Skeletal muscle satellite cell (primary cell): ENCODE measurements at regions not wholly inside any gene's neighbourhood (a gene's known extent, or its start where the extent isn't known, plus 50 kb on each side); places are given as distances from the start of the nearest gene placed in this dataset.
"Not testable (repeated sequence)": the region's sequence is repeated elsewhere in the genome, so short reads cannot be mapped to it uniquely, and the experiment has no call there.

Experiments
- H3K27me3 ChIP-seq: 2 replicates; pipeline ENCODE4 v1.7.0; 2013; ENCODE audit warnings: low read length; ENCODE audit not compliant: control insufficient read depth, insufficient read depth
- H3K36me3 ChIP-seq: 2 replicates; pipeline ENCODE4 v1.7.0; 2013; ENCODE audit warnings: mild to moderate bottlenecking, control low read depth, low read length; ENCODE audit not compliant: insufficient read depth
- H3K4me1 ChIP-seq: 2 replicates; pipeline ENCODE4 v1.7.0; 2013; ENCODE audit warnings: low read length; ENCODE audit not compliant: control insufficient read depth, insufficient read depth
- H3K4me2 ChIP-seq: 2 replicates; pipeline ENCODE4 v1.7.0; 2013; ENCODE audit warnings: mild to moderate bottlenecking, low read length
- H3K4me3 ChIP-seq: 2 replicates; pipeline ENCODE4 v1.7.0; 2013; ENCODE audit warnings: low read length
- H3K9ac ChIP-seq: 2 replicates; pipeline ENCODE4 v1.7.0; 2013; ENCODE audit warnings: mild to moderate bottlenecking, low read depth, low read length, moderate library complexity
- H3K9me3 ChIP-seq: replicated peaks from 2 replicates; pipeline ENCODE4 v1.7.0; 2013; ENCODE audit warnings: mild to moderate bottlenecking, control low read depth, low read length

- Histone ChIP-seq H3K4me1 (no peaks in the 10 kb centered on the region), H3K36me3 (no peaks in the 10 kb centered on the region), H3K9me3 (no peaks in the 10 kb centered on the region), H3K9ac (no peak overlapping the region), H3K4me2 (no peak overlapping the region), H3K27me3 (no peaks in the 10 kb centered on the region), H3K4me3 (no peak overlapping the region)
Observed at GRCh38 chr19:30804751-30805150, 432.6 kb downstream of the ZNF536 start.

- not testable (repeated sequence) for H3K9ac ChIP-seq, H3K27me3 ChIP-seq, H3K4me3 ChIP-seq, H3K4me2 ChIP-seq, H3K36me3 ChIP-seq, H3K4me1 ChIP-seq, H3K9me3 ChIP-seq
Observed at GRCh38 chr19:30804333-30804732, 432.1 kb downstream of the ZNF536 start.

GRCh38 chr19:30802424-30803013, 430.3 kb downstream of the ZNF536 start:
- H3K9ac ChIP-seq, result no peak overlapping the region
- H3K4me3 ChIP-seq, result no peak overlapping the region
- H3K36me3 ChIP-seq, result no peaks in the 10 kb centered on the region
- H3K4me2 ChIP-seq, result no peak overlapping the region
- no peaks in the 10 kb centered on the region for H3K4me1 ChIP-seq
- H3K9me3 ChIP-seq, result no peaks in the 10 kb centered on the region
- no peaks in the 10 kb centered on the region for H3K27me3 ChIP-seq

- no peaks in the 10 kb centered on the region for H3K4me1 ChIP-seq
Observed at GRCh38 chr19:30799865-30800755, 427.9 kb downstream of the ZNF536 start.

GRCh38 chr19:30795727-30796126, 423.5 kb downstream of the ZNF536 start:
- Histone ChIP-seq H3K4me3 (no peak overlapping the region), H3K4me2 (no peak overlapping the region), H3K9me3 (no peaks in the 10 kb centered on the region)

More at GRCh38 chr19:30799865-30800755, 427.9 kb downstream of the ZNF536 start:
- H3K36me3 ChIP-seq, result no peaks in the 10 kb centered on the region
- H3K27me3 ChIP-seq, result no peaks in the 10 kb centered on the region
- H3K4me3 ChIP-seq, result no peak overlapping the region
- no peak overlapping the region for H3K9ac ChIP-seq
- H3K4me2 ChIP-seq, result no peak overlapping the region
- H3K9me3 ChIP-seq, result no peaks in the 10 kb centered on the region

GRCh38 chr19:30792561-30793505, 420.6 kb downstream of the ZNF536 start:
- Histone ChIP-seq H3K4me3 (no peak overlapping the region), H3K27me3 (no peaks in the 10 kb centered on the region), H3K36me3 (no peaks in the 10 kb centered on the region), H3K4me2 (no peak overlapping the region), H3K9me3 (no peaks in the 10 kb centered on the region), H3K4me1 (no peaks in the 10 kb centered on the region), H3K9ac (no peak overlapping the region)

More at GRCh38 chr19:30795727-30796126, 423.5 kb downstream of the ZNF536 start:
- Histone ChIP-seq H3K4me1 (no peaks in the 10 kb centered on the region), H3K9ac (no peak overlapping the region), H3K27me3 (no peaks in the 10 kb centered on the region), H3K36me3 (no peaks in the 10 kb centered on the region)

GRCh38 chr19:30791088-30791487, 418.9 kb downstream of the ZNF536 start:
- Histone ChIP-seq H3K9ac (no peak overlapping the region), H3K27me3 (no peaks in the 10 kb centered on the region), H3K36me3 (no peaks in the 10 kb centered on the region), H3K9me3 (no peaks in the 10 kb centered on the region), H3K4me2 (no peak overlapping the region), H3K4me3 (no peak overlapping the region), H3K4me1 (no peaks in the 10 kb centered on the region)

GRCh38 chr19:30790056-30790680, 418.0 kb downstream of the ZNF536 start:
- no peak overlapping the region for H3K9ac ChIP-seq
- no peaks in the 10 kb centered on the region for H3K27me3 ChIP-seq
- H3K4me3 ChIP-seq, result no peak overlapping the region
- no peaks in the 10 kb centered on the region for H3K36me3 ChIP-seq
- H3K4me2 ChIP-seq, result no peak overlapping the region
- no peaks in the 10 kb centered on the region for H3K4me1 ChIP-seq
- no peaks in the 10 kb centered on the region for H3K9me3 ChIP-seq

GRCh38 chr19:30788105-30788765, 416.1 kb downstream of the ZNF536 start:
- Histone ChIP-seq H3K9me3 (no peaks in the 10 kb centered on the region), H3K4me1 (no peaks in the 10 kb centered on the region), H3K27me3 (no peaks in the 10 kb centered on the region), H3K4me2 (no peak overlapping the region), H3K36me3 (no peaks in the 10 kb centered on the region), H3K4me3 (no peak overlapping the region), H3K9ac (no peak overlapping the region)

- H3K27me3 ChIP-seq, result no peaks in the 10 kb centered on the region
- no peak overlapping the region for H3K4me2 ChIP-seq
- no peaks in the 10 kb centered on the region for H3K4me1 ChIP-seq
- no peaks in the 10 kb centered on the region for H3K9me3 ChIP-seq
- H3K36me3 ChIP-seq, result no peaks in the 10 kb centered on the region
- H3K4me3 ChIP-seq, result no peak overlapping the region
- H3K9ac ChIP-seq, result no peak overlapping the region
Observed at GRCh38 chr19:30785458-30786137, 413.4 kb downstream of the ZNF536 start.
